CD4-positive, CD25-positive, alpha-beta regulatory T cell (primary cell): ENCODE measurements at regions not wholly inside any gene's neighbourhood (a gene's known extent, or its start where the extent isn't known, plus 50 kb on each side); places are given as distances from the start of the nearest gene placed in this dataset.
"Not testable (repeated sequence)": the region's sequence is repeated elsewhere in the genome, so short reads cannot be mapped to it uniquely, and the experiment has no call there.

Experiments
- ATAC-seq, 2 donors: fragments of 150-1000 bp; cut with Tn5 transposase; one replicate each; pipeline ENCODE4 v1.10.0; 2021; ENCODE audit warnings: low read depth in 2 of 2, moderate number of reproducible peaks in 2 of 2, moderate library complexity in 1 of 2
- DNase-seq, 3 donors: peaks; one replicate each; pipeline versions ENCODE4 v3.0.0 to v3.0.0-alpha.2; 2012 to 2022; ENCODE audit warnings: mixed read lengths in 1 of 3
- H3K27ac ChIP-seq: one replicate; pipeline ENCODE4 v1.7.0; 2013; ENCODE audit warnings: mild to moderate bottlenecking, low read length; ENCODE audit not compliant: insufficient read depth, poor library complexity, severe bottlenecking
- H3K27me3 ChIP-seq: one replicate; pipeline ENCODE4 v1.7.0; 2013; ENCODE audit warnings: low read length; ENCODE audit not compliant: control insufficient read depth, insufficient read depth
- H3K36me3 ChIP-seq: one replicate; pipeline ENCODE4 v1.7.0; 2013; ENCODE audit warnings: mild to moderate bottlenecking, low read length, moderate library complexity; ENCODE audit not compliant: control insufficient read depth, insufficient read depth
- H3K4me1 ChIP-seq: 2 replicates; pipeline ENCODE4 v1.7.0; 2013; ENCODE audit warnings: mild to moderate bottlenecking, low read length; ENCODE audit not compliant: insufficient read depth, control insufficient read depth, poor library complexity, severe bottlenecking
- H3K4me3 ChIP-seq: one replicate; pipeline ENCODE4 v1.7.0; 2013; ENCODE audit warnings: low read depth, mild to moderate bottlenecking, low read length, moderate library complexity
- H3K9me3 ChIP-seq, 2 experiments: 1 replicate in 1 of 2; 2 replicates in 1 of 2; pipeline ENCODE4 v1.7.0; 2013; ENCODE audit warnings: low read length in 2 of 2, mild to moderate bottlenecking in 1 of 2, moderate library complexity in 1 of 2; ENCODE audit not compliant: control insufficient read depth in 2 of 2
- H3K27ac Mint-ChIP-seq, 3 donors: one replicate each; pipeline ENCODE4 v1.8.0; 2020 to 2022; ENCODE audit warnings: mild to moderate bottlenecking in 3 of 3, mixed read lengths in 3 of 3, moderate library complexity in 2 of 3
- H3K27me3 Mint-ChIP-seq: one replicate; pipeline ENCODE4 v1.8.0; 2022; ENCODE audit warnings: mild to moderate bottlenecking, mixed read lengths
- H3K36me3 Mint-ChIP-seq: one replicate; pipeline ENCODE4 v1.8.0; 2020; ENCODE audit warnings: mixed read lengths
- H3K4me1 Mint-ChIP-seq, 4 donors: one replicate each; pipeline ENCODE4 v1.8.0; 2020 to 2022; ENCODE audit warnings: mixed read lengths in 4 of 4, mild to moderate bottlenecking in 1 of 4
- H3K4me3 Mint-ChIP-seq, 4 donors: one replicate each; pipeline ENCODE4 v1.8.0; 2020 to 2022; ENCODE audit warnings: mild to moderate bottlenecking in 4 of 4, mixed read lengths in 4 of 4, moderate library complexity in 3 of 4
- H3K9me3 Mint-ChIP-seq, 7 donors: one replicate each; pipeline ENCODE4 v1.8.0; 2020 to 2022; ENCODE audit warnings: mixed read lengths in 7 of 7, mild to moderate bottlenecking in 3 of 7, moderate library complexity in 2 of 7

DNA sequence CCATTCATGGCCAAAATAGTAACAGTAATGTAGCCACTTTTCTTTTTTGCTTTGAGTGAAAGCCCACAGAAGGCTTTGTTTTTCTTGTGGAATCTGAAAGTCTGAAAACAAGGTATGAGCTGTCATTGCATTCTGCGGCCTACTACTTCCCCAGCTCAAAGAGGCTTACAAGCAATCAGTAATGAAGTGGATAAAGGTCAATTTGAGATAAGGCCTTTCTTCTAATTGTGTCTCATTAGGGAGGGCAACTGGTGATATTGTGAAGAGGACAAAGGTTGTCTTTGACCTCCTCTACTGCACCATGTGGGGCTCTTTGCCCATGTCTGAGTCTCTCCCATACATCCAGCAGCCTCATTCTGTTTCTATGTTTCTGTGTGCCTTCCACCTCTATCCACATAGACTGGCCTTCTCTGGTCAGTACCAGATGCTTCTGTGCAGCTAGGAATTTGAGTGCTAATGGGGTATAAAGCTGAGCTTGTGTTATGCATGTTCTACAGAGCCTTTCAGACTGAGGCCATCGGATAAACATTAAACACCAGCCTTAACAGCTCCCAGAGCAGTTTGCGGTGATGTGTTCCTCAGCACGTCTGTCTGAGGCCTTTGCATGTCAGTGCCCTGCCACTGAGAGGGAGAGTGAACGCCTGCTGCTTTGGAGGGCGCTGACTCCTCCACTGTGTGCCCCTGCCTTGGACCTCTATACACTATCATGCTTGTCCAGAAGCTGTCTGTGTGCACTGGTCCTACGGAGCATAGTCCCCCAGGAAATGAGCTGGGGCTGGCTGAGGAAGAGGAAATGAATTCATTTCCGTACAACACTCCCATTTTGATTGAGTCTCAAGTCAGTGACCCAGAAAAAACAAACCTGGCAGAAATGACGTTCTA lies 80.2 kb downstream of the SH2D1A start:
- Histone ChIP-seq H3K9me3 (no peaks in the 10 kb centered on the region), H3K4me1 (no peaks in the 10 kb centered on the region), H3K27ac (no peak overlapping the region), H3K27me3 (no peaks in the 10 kb centered on the region), H3K4me3 (no peak overlapping the region), H3K36me3 (no peaks in the 10 kb centered on the region)
- Mint-ChIP-seq H3K4me1 (no peaks in the 10 kb centered on the region), H3K4me3 (no peak overlapping the region), H3K27me3 (no peaks in the 10 kb centered on the region), H3K9me3 (peaks cover 0 to 10% (median 3%) of the 10 kb centered on the region in 7 donors), H3K27ac (no peak overlapping the region), H3K36me3 (no peaks in the 10 kb centered on the region)
- no peak for ATAC-seq
- DNase-seq = no peak

DNA sequence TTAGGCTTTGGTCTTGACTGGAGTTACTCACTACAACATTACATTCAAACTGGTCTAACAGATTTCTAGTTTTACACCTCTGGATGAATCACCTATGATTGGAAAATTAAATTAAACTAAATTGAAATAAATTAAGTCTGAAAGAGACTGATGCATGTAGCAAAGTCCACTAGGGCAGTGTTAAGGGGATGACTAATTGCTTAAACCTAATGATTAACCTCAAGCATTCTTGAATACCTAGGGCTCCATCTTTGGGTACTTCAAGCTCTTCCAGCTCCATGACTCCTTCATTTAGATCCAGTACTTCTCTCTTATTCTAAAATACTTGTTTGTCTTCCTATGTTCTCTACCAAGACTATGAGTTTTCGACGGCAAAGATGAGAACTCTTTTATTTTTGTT lies 86.8 kb downstream of the SH2D1A start:
- no peaks in the 10 kb centered on the region for H3K4me1 Mint-ChIP-seq

DNA sequence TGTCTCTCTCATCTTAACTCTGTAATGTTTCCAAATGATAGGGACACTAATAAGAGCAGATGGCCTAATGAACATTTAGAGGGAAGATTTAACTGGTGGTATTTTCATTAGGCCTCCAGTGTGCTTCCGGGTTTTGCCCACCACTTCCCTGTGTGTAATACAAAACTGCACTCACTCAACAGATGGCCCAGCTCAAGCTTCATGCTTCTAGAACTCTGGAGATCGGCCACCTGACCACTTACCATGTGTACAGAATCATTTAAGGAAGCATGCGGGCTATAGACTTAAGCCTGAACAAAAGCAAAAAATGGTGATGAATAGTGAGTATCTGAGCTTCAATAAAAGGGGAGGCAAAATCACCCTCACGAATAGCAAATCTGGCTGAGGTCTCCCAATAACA lies 89.3 kb downstream of the SH2D1A start:
- no peaks in the 10 kb centered on the region for H3K9me3 ChIP-seq
- ATAC-seq (no peak), DNase-seq (no peak)
- Mint-ChIP-seq H3K27me3 (no peaks in the 10 kb centered on the region), H3K27ac (no peak overlapping the region), H3K9me3 (peaks cover 0 to 2% (median 0%) of the 10 kb centered on the region in 7 donors), H3K4me1 (no peaks in the 10 kb centered on the region), H3K4me3 (no peak overlapping the region), H3K36me3 (no peaks in the 10 kb centered on the region)
- no peak overlapping the region for H3K27ac ChIP-seq
- no peak overlapping the region for H3K4me3 ChIP-seq
- H3K27me3 ChIP-seq = no peaks in the 10 kb centered on the region
- no peaks in the 10 kb centered on the region for H3K4me1 ChIP-seq
- H3K36me3 ChIP-seq = no peaks in the 10 kb centered on the region

More for the DNA sequence above, 86.8 kb downstream of the SH2D1A start:
- Mint-ChIP-seq H3K36me3 (no peaks in the 10 kb centered on the region), H3K27ac (no peak overlapping the region), H3K9me3 (peaks cover 0 to 7% (median 0%) of the 10 kb centered on the region in 7 donors), H3K27me3 (no peaks in the 10 kb centered on the region), H3K4me3 (no peak overlapping the region)
- H3K36me3 ChIP-seq = no peaks in the 10 kb centered on the region
- H3K27me3 ChIP-seq = no peaks in the 10 kb centered on the region
- no peak overlapping the region for H3K4me3 ChIP-seq
- no peaks in the 10 kb centered on the region for H3K4me1 ChIP-seq
- H3K9me3 ChIP-seq = no peaks in the 10 kb centered on the region
- H3K27ac ChIP-seq = no peak overlapping the region
- ATAC-seq (no peak), DNase-seq (no peak)

DNA sequence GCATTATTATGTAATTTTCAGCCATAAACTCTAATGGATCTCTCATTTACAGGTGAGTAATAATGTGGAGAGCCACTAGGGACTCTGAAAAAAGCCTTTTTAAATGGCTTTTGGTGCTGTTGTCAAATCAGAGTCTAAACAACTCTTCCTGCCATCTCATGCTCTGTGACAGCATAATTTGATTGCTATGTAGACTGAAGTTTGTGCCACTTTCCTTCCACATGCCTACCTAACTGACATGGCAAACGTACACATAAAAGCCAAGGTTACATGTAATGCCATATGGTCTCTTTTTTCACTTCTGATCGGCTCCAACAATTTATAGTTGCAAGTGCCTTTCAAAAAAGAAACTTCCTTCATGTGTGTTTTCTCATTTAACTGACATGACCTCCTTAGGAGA lies 94.3 kb downstream of the SH2D1A start:
- ATAC-seq (no peak), DNase-seq (no peak)
- Mint-ChIP-seq H3K4me1 (peaks cover 0 to 5% (median 0%) of the 10 kb centered on the region in 4 donors), H3K36me3 (no peaks in the 10 kb centered on the region), H3K27me3 (no peaks in the 10 kb centered on the region), H3K4me3 (no peak overlapping the region), H3K27ac (no peak overlapping the region), H3K9me3 (no peaks in the 10 kb centered on the region)
- Histone ChIP-seq H3K4me3 (no peak overlapping the region), H3K27me3 (no peaks in the 10 kb centered on the region), H3K4me1 (no peaks in the 10 kb centered on the region), H3K9me3 (no peaks in the 10 kb centered on the region), H3K36me3 (no peaks in the 10 kb centered on the region), H3K27ac (no peak overlapping the region)

DNA sequence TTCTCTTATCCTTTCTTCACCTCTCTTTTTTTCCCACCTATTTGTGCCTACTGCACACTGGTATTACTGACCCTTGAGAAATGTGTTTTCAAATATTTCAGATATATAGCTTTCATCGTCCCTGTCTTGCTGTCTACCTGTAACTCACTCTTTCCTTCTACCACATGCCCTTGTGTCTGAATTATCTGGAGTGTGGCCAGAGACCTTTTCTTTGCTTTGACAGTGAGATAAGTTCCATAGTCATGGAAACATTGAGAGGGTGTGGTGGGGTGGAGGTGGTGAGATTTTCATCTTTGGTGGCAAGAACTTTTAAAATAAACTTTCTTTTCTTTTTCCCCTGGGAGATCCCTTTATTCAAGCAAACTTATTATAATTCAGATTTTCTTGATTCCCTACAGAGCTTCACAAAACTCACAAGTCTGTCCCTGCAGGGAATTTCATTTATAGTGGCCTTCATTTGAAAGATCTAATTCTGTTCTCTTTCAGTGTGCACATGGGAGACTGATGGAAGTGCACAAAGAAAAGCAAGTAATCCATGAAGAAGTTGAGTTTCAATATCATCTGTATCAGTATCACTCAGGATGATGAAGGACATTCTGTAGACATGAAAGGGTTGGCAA lies 95.7 kb downstream of the SH2D1A start:
- Mint-ChIP-seq H3K9me3 (no peaks in the 10 kb centered on the region), H3K27ac (no peak overlapping the region)
- ATAC-seq = no peak

DNA sequence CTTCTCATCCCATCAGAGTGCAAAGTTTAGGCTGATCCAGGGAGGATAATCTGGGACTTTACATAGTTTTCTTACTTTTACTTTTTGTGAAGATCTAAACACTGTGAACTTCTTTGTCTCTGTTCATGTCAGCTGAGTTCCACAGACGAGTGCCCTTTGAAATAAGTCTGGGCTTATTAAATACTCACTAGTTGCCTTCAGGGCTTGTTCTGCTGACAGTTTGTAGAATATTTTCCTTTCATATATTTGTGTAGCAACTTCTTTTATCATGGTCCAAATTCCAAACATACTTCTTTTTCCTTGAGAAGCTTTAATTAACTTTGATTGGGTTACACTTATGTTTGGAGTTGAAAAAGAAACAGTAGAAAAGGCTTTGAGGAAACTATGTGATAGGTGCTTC lies 109.6 kb downstream of the SH2D1A start:
- Histone ChIP-seq H3K4me3 (no peak overlapping the region), H3K27ac (no peak overlapping the region), H3K4me1 (no peaks in the 10 kb centered on the region), H3K36me3 (no peaks in the 10 kb centered on the region), H3K27me3 (no peaks in the 10 kb centered on the region), H3K9me3 (no peaks in the 10 kb centered on the region)
- H3K27ac Mint-ChIP-seq = no peak overlapping the region
- no peaks in the 10 kb centered on the region for H3K4me1 Mint-ChIP-seq
- peaks cover 0 to 1% (median 0%) of the 10 kb centered on the region in 7 donors for H3K9me3 Mint-ChIP-seq
- no peaks in the 10 kb centered on the region for H3K36me3 Mint-ChIP-seq
- H3K27me3 Mint-ChIP-seq = no peaks in the 10 kb centered on the region
- no peak overlapping the region for H3K4me3 Mint-ChIP-seq
- no peak for DNase-seq
- ATAC-seq = no peak

More for the DNA sequence above, 95.7 kb downstream of the SH2D1A start:
- H3K9me3 ChIP-seq = no peaks in the 10 kb centered on the region
- DNase-seq = no peak
- H3K4me1 Mint-ChIP-seq = peaks cover 0 to 5% (median 0%) of the 10 kb centered on the region in 4 donors
- H3K27me3 Mint-ChIP-seq = no peaks in the 10 kb centered on the region
- no peak overlapping the region for H3K27ac ChIP-seq
- H3K36me3 Mint-ChIP-seq = no peaks in the 10 kb centered on the region
- no peaks in the 10 kb centered on the region for H3K4me1 ChIP-seq
- no peak overlapping the region for H3K4me3 Mint-ChIP-seq
- H3K36me3 ChIP-seq = no peaks in the 10 kb centered on the region
- no peaks in the 10 kb centered on the region for H3K27me3 ChIP-seq
- H3K4me3 ChIP-seq = no peak overlapping the region

DNA sequence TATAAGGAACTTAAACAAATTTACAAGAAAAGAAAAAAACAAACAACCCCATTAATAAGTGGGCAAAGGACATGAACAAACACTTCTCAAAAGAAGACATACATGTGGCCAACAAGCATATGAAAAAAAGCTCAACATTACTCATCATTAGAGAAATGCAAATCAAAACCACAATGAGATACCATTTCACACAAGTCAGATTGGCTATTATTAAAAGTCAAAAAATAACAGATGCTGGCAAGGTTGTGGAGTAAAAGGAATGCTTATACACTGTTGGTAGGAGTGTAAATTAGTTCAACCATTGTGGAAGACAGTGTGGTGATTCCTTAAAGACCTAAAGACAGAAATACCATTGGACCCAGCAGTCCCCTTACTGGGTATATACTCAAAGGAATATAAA lies 113.5 kb downstream of the SH2D1A start:
- not testable (repeated sequence) for H3K4me3 ChIP-seq, H3K4me1 Mint-ChIP-seq, DNase-seq, H3K4me1 ChIP-seq, H3K27ac Mint-ChIP-seq, H3K27me3 ChIP-seq, H3K9me3 Mint-ChIP-seq, H3K36me3 Mint-ChIP-seq, H3K4me3 Mint-ChIP-seq, H3K9me3 ChIP-seq, H3K27ac ChIP-seq, H3K36me3 ChIP-seq, H3K27me3 Mint-ChIP-seq, ATAC-seq

DNA sequence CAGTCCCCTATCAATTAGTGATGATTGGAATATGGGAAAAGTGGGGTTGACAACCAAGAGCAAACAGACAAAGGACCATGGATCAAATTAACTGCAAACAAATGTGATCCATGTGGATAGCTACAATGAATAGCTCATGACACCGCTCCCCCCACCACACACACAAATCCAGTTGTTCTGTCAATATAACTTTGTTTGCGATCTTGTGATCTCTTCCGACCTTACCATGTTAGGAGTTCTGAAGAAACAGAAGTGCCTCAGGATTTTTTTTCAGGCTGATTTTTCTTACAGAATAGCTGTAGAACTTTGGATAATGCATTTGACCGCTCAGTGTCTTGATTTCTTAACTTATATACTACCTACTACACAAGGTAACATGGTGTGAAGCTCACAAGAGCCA lies 116.6 kb downstream of the SH2D1A start:
- H3K27ac ChIP-seq = no peak overlapping the region
- Mint-ChIP-seq H3K9me3 (no peaks in the 10 kb centered on the region), H3K4me3 (no peak overlapping the region), H3K27me3 (peaks cover 4% of the 10 kb centered on the region), H3K4me1 (no peaks in the 10 kb centered on the region), H3K36me3 (no peaks in the 10 kb centered on the region), H3K27ac (no peak overlapping the region)
- no peak overlapping the region for H3K4me3 ChIP-seq
- no peak for ATAC-seq
- H3K27me3 ChIP-seq = no peaks in the 10 kb centered on the region
- no peaks in the 10 kb centered on the region for H3K36me3 ChIP-seq
- DNase-seq = no peak
- H3K9me3 ChIP-seq = no peaks in the 10 kb centered on the region
- H3K4me1 ChIP-seq = no peaks in the 10 kb centered on the region
